ENCODE measurements at regions not wholly inside any gene's neighbourhood (a gene's known extent, or its start where the extent isn't known, plus 50 kb on each side); places are given as distances from the start of the nearest gene placed in this dataset.

GRCh38 chr11:70020336-70021214 is 57.5 kb upstream of the ANO1 start:
- H3K4me3 ChIP-seq (ENCODE audit: low read depth, low read length) = no peak overlapping the region

GRCh38 chr11:70021586-70021985 is 56.5 kb upstream of the ANO1 start:
- no peak overlapping the region for H3K4me3 ChIP-seq (ENCODE audit: low read depth, low read length)

GRCh38 chr11:70024036-70024772 is 53.9 kb upstream of the ANO1 start:
- H3K4me3 ChIP-seq (ENCODE audit: low read depth, low read length) = no peak overlapping the region

GRCh38 chr11:70024773-70025045 is 53.4 kb upstream of the ANO1 start:
- H3K4me3 ChIP-seq (ENCODE audit: low read depth, low read length) = no peak overlapping the region

- H3K4me3 ChIP-seq (ENCODE audit: low read depth, low read length) = no peak overlapping the region
These were observed 52.8 kb upstream of the ANO1 start for GRCh38 chr11:70025308-70025707.

GRCh38 chr11:70026012-70026411 is 52.1 kb upstream of the ANO1 start:
- no peak overlapping the region for H3K4me3 ChIP-seq (ENCODE audit: low read depth, low read length)

GRCh38 chr11:70026726-70027125 is 51.4 kb upstream of the ANO1 start:
- H3K4me3 ChIP-seq (ENCODE audit: low read depth, low read length) = no peak overlapping the region

GRCh38 chr11:70027451-70027850 is 50.7 kb upstream of the ANO1 start:
- no peak overlapping the region for H3K4me3 ChIP-seq (ENCODE audit: low read depth, low read length)

GRCh38 chr11:70028147-70028855 is 49.8 kb upstream of the ANO1 start:
- no peak overlapping the region for H3K4me3 ChIP-seq (ENCODE audit: low read depth, low read length)

Data from iPS-11a (cell line).